HepG2 (cell line): ENCODE measurements at regions not wholly inside any gene's neighbourhood (a gene's known extent, or its start where the extent isn't known, plus 50 kb on each side); places are given as distances from the start of the nearest gene placed in this dataset.

ENCODE experiments used
- ATAC-seq: fragments of 200-7000 bp; cut with Tn5 transposase; 3 replicates; pipeline ENCODE4 v1.9.1; 2020; ENCODE audit warnings: mild to moderate bottlenecking, moderate library complexity
- BruUV-seq: library from RNA; stranded (reverse); fragments of 400-500 nt; replicated peaks from 2 replicates; lab custom pipeline; 2021; lab: Mats Ljungman, UMichigan
- CTCF ChIA-PET: fragments of 300-600 bp; formaldehyde crosslinking; extraction: SDS; loops from one replicate; lab custom pipeline; 2021; ENCODE audit warnings: low total read pairs, inconsistent platforms, low intra/inter-chr PET ratio; lab: Yijun Ruan, JAX
- POLR2A ChIA-PET: fragments of 350-600 bp; sonication (Branson Sonifier 250); formaldehyde crosslinking; loops from one replicate; lab custom pipeline; 2020; ENCODE audit warnings: antibody characterized with exemption, inconsistent platforms; lab: Yijun Ruan, JAX
- DNase-seq: peaks from one replicate; pipeline ENCODE4 v3.0.0-alpha.2; 2015; ENCODE audit warnings: low spot score
- FAIRE-seq: peaks from 3 replicates; lab custom pipeline; 2011; peaks lifted over from hg19 to GRCh38; lab: Jason Lieb, UNC
- H2AFZ ChIP-seq: one replicate; pipeline ENCODE4 v1.6.1; 2011; ENCODE audit warnings: low read length, inconsistent platforms
- H3K27ac ChIP-seq: fragments of 300-600 bp; 3 replicates; pipeline ENCODE4 v1.8.0; 2011; ENCODE audit warnings: mixed run types, mild to moderate bottlenecking, mixed read lengths, low read length, inconsistent platforms; ENCODE audit not compliant: insufficient read depth; ENCODE audit errors: extremely low read length
- H3K27me3 ChIP-seq, 2 experiments: fragments of 200-600 bp in 1 of 2; 2 replicates in 1 of 2; 3 replicates in 1 of 2; pipeline versions ENCODE4 v1.6.0 to v1.8.0; 2011; ENCODE audit warnings: low read length in 2 of 2, mild to moderate bottlenecking in 2 of 2, moderate library complexity in 2 of 2, inconsistent platforms in 1 of 2; ENCODE audit not compliant: insufficient read depth in 2 of 2, control insufficient read depth in 1 of 2
- H3K36me3 ChIP-seq, 2 experiments: fragments of 200-600 bp in 1 of 2; replicated peaks in 1 of 2; 2 replicates in 1 of 2; 3 replicates in 1 of 2; pipeline versions ENCODE4 v1.5.1 to v1.8.0; 2011; ENCODE audit warnings: low read length in 2 of 2, inconsistent platforms in 1 of 2; ENCODE audit not compliant: insufficient read depth in 2 of 2, control insufficient read depth in 1 of 2
- H3K4me1 ChIP-seq: 2 replicates; pipeline ENCODE4 v1.5.1; 2012; ENCODE audit warnings: low read length, inconsistent platforms; ENCODE audit not compliant: insufficient read depth
- H3K4me2 ChIP-seq: 2 replicates; pipeline ENCODE4 v1.6.0; 2011; ENCODE audit warnings: low read depth, low read length, inconsistent platforms
- H3K4me3 ChIP-seq, 3 experiments: fragments of 200-600 bp in 1 of 3; sonication (generic), shearing (Covaris generic) in 1 of 3; replicated peaks in 1 of 3; 2 replicates each; pipeline ENCODE4 v1.5.1; 2011 to 2016; ENCODE audit warnings: low read length in 3 of 3, inconsistent platforms in 2 of 3, low read depth in 2 of 3, mild to moderate bottlenecking in 2 of 3, control low read depth in 1 of 3, mixed read lengths in 1 of 3; ENCODE audit not compliant: insufficient read depth in 1 of 3
- H3K79me2 ChIP-seq: one replicate; pipeline ENCODE4 v1.6.1; 2011; ENCODE audit warnings: low read length, inconsistent platforms; ENCODE audit not compliant: insufficient read depth
- H3K9ac ChIP-seq: 2 replicates; pipeline ENCODE4 v1.6.0; 2011; ENCODE audit warnings: mild to moderate bottlenecking, low read depth, low read length, inconsistent platforms; ENCODE audit not compliant: insufficient read depth
- H3K9me3 ChIP-seq: 2 replicates; pipeline ENCODE4 v1.5.1; 2012; ENCODE audit warnings: mild to moderate bottlenecking, low read length
- H4K20me1 ChIP-seq: 2 replicates; pipeline ENCODE4 v1.6.0; 2011; ENCODE audit warnings: inconsistent platforms, mild to moderate bottlenecking, low read length, moderate library complexity; ENCODE audit not compliant: insufficient read depth
- JARID2 ChIP-seq: sonication (generic); formaldehyde crosslinking; IDR thresholded peaks from 2 replicates; pipeline ENCODE4 v1.8.1; 2023; ENCODE audit warnings: missing genetic modification reagents, inconsistent platforms; ENCODE audit not compliant: insufficient replicate concordance
- PHF21A ChIP-seq: sonication (generic); formaldehyde crosslinking; IDR thresholded peaks from 2 replicates; pipeline ENCODE4 v1.5.0; 2020; ENCODE audit warnings: mild to moderate bottlenecking, missing genetic modification reagents
- RXRA ChIP-seq: sonication (generic); formaldehyde crosslinking; IDR thresholded peaks from 2 replicates; pipeline ENCODE4 v1.5.1; 2020; ENCODE audit warnings: missing genetic modification reagents
- WGBS: methylation state at CpG from one replicate; pipeline ENCODE4 v1.1.6; 2017; ENCODE audit warnings: low lambda C conversion rate; 5-methylcytosine and 5-hydroxymethylcytosine counted together
- in situ Hi-C: cut with HindIII; loops from 2 replicates; pipeline ENCODE4 v1.10.0; 2017; ENCODE audit warnings: low pct_unique_long_range_greater_than_20kb; ENCODE audit not compliant: extremely low pct_ligation_motif_present
- intact Hi-C: fragments of 100-400 bp; cut with micrococcal nuclease; formaldehyde crosslinking; loops from one replicate; pipeline ENCODE4 v1.10.0; 2022; ENCODE audit not compliant: unreplicated experiment
- TF ChIP-seq, protein P1 (sequence below): IDR thresholded peaks from 2 replicates; pipeline ENCODE4 v1.6.1; 2016
- TF ChIP-seq, protein P2 (sequence below): sonication (generic); formaldehyde crosslinking; IDR thresholded peaks from 2 replicates; pipeline ENCODE4 v1.4.0; 2020; ENCODE audit warnings: missing genetic modification reagents

DNA sequence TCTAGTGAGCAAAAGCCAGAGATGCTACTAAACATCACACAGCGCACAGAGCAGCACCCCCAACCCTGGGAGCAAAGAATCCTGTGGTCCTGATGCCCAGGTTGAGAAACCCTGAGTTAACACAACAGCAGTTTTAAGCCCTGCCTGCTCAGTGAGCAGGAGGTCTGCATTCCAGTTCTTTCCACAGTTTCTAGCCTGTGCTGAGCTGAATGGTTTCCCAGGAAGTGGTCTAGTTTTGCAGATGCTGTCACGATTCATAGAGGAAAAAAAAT is 171.1 kb upstream of the PROK2 start:
- Histone ChIP-seq H3K9me3 (no peaks in the 10 kb centered on the region), H3K4me3 (no peak overlapping the region), H2AFZ (no peak overlapping the region), H4K20me1 (no peaks in the 10 kb centered on the region), H3K4me2 (no peak overlapping the region), H3K36me3 (no peaks in the 10 kb centered on the region), H3K79me2 (no peaks in the 10 kb centered on the region), H3K9ac (no peak overlapping the region), H3K27me3 (peaks cover 0 to 4% of the 10 kb centered on the region in 2 experiments; a peak in 2 of 5 replicates), H3K4me1 (no peaks in the 10 kb centered on the region), H3K27ac (no peak overlapping the region)
- BruUV-seq, result no TSS peak
- intact Hi-C loops, result loop anchor here (10.0 kb wide), 2 partner anchors 81 to 1129 kb away; no protein-coding TSS in a partner anchor
- TF ChIP-seq JARID2 (no peak), PHF21A (CRISPR knock-in tag) (no peak), RXRA (CRISPR knock-in tag) (no peak)
- TF ChIP-seq, protein P1, sequence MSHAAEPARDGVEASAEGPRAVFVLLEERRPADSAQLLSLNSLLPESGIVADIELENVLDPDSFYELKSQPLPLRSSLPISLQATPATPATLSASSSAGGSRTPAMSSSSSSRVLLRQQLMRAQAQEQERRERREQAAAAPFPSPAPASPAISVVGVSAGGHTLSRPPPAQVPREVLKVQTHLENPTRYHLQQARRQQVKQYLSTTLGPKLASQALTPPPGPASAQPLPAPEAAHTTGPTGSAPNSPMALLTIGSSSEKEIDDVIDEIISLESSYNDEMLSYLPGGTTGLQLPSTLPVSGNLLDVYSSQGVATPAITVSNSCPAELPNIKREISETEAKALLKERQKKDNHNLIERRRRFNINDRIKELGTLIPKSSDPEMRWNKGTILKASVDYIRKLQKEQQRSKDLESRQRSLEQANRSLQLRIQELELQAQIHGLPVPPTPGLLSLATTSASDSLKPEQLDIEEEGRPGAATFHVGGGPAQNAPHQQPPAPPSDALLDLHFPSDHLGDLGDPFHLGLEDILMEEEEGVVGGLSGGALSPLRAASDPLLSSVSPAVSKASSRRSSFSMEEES (CRISPR knock-in tag), result no peak
- TF ChIP-seq, protein P2, sequence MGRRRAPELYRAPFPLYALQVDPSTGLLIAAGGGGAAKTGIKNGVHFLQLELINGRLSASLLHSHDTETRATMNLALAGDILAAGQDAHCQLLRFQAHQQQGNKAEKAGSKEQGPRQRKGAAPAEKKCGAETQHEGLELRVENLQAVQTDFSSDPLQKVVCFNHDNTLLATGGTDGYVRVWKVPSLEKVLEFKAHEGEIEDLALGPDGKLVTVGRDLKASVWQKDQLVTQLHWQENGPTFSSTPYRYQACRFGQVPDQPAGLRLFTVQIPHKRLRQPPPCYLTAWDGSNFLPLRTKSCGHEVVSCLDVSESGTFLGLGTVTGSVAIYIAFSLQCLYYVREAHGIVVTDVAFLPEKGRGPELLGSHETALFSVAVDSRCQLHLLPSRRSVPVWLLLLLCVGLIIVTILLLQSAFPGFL (CRISPR knock-in tag), result no peak
- FAIRE-seq (no peak), DNase-seq (no peak), ATAC-seq (no peak)
- in situ Hi-C loops, result loop anchor here (5.0 to 25.0 kb wide), 2 partner anchors 311 to 856 kb away; no protein-coding TSS in a partner anchor
- 43% methylated on average over 2 of the region's 2 CpGs for WGBS
- POLR2A ChIA-PET, result no interaction called here
- CTCF ChIA-PET, result no interaction called here
